Neuronal stem cell (in vitro differentiated cells): ENCODE measurements at regions not wholly inside any gene's neighbourhood (a gene's known extent, or its start where the extent isn't known, plus 50 kb on each side); places are given as distances from the start of the nearest gene placed in this dataset.
A peak's percentile ranks its signal among the peaks of the same experiment; 100 is the strongest.
"Not testable (repeated sequence)": the region's sequence is repeated elsewhere in the genome, so short reads cannot be mapped to it uniquely, and the experiment has no call there.

Source experiments
- DNase-seq: peaks from one replicate; pipeline ENCODE4 v3.0.0-alpha.2; 2013; ENCODE audit warnings: low spot score
- H2AFZ ChIP-seq: one replicate; pipeline ENCODE4 v1.6.1; 2013; ENCODE audit warnings: mild to moderate bottlenecking, low read length, inconsistent platforms
- H2AK5ac ChIP-seq: 2 replicates; pipeline ENCODE4 v1.6.1; 2013; ENCODE audit warnings: low read depth, mild to moderate bottlenecking, inconsistent platforms, low read length, moderate library complexity, mixed read lengths
- H2BK120ac ChIP-seq: 2 replicates; pipeline ENCODE4 v1.6.1; 2013; ENCODE audit warnings: low read depth, mild to moderate bottlenecking, inconsistent platforms, low read length, moderate library complexity, mixed read lengths
- H2BK12ac ChIP-seq: one replicate; pipeline ENCODE4 v1.6.1; 2013; ENCODE audit warnings: low read length, inconsistent platforms
- H2BK15ac ChIP-seq: 2 replicates; pipeline ENCODE4 v1.6.1; 2013; ENCODE audit warnings: mild to moderate bottlenecking, low read length, inconsistent platforms, mixed read lengths
- H2BK5ac ChIP-seq: one replicate; pipeline ENCODE4 v1.6.1; 2013; ENCODE audit warnings: inconsistent platforms, mild to moderate bottlenecking, low read length, moderate library complexity
- H3K14ac ChIP-seq: one replicate; pipeline ENCODE4 v1.6.1; 2013; ENCODE audit warnings: low read length, inconsistent platforms
- H3K18ac ChIP-seq: 2 replicates; pipeline ENCODE4 v1.6.1; 2013; ENCODE audit warnings: low read length, inconsistent platforms
- H3K23ac ChIP-seq: 2 replicates; pipeline ENCODE4 v1.6.1; 2013; ENCODE audit warnings: low read depth, mild to moderate bottlenecking, mixed read lengths, low read length, inconsistent platforms; ENCODE audit not compliant: poor library complexity
- H3K27ac ChIP-seq: replicated peaks from 3 replicates; pipeline ENCODE4 v1.5.1; 2013; ENCODE audit warnings: low read length, inconsistent platforms
- H3K27me3 ChIP-seq, 3 experiments: 2 replicates each; pipeline ENCODE4 v1.6.1; 2013; ENCODE audit warnings: low read length in 3 of 3, mild to moderate bottlenecking in 2 of 3, inconsistent platforms in 1 of 3, low read depth in 1 of 3, mixed read lengths in 1 of 3, moderate library complexity in 1 of 3; ENCODE audit not compliant: control insufficient read depth in 3 of 3, insufficient read depth in 3 of 3
- H3K36me3 ChIP-seq, 2 donors: replicated peaks in 1 of 2; 2 replicates each; pipeline ENCODE4 v1.6.1; 2013; ENCODE audit warnings: low read length in 2 of 2; ENCODE audit not compliant: control insufficient read depth in 2 of 2, insufficient read depth in 2 of 2
- H3K4ac ChIP-seq: 2 replicates; pipeline ENCODE4 v1.6.1; 2013; ENCODE audit warnings: inconsistent platforms, mild to moderate bottlenecking, low read length, moderate library complexity
- H3K4me1 ChIP-seq, 2 donors: 1 replicate in 1 of 2; 2 replicates in 1 of 2; pipeline ENCODE4 v1.6.1; 2013; ENCODE audit warnings: low read length in 2 of 2, low read depth in 1 of 2; ENCODE audit not compliant: control insufficient read depth in 2 of 2, insufficient read depth in 1 of 2
- H3K4me2 ChIP-seq: one replicate; pipeline ENCODE4 v1.6.1; 2013; ENCODE audit warnings: mild to moderate bottlenecking, low read length, inconsistent platforms; ENCODE audit not compliant: insufficient read depth, poor library complexity, severe bottlenecking
- H3K4me3 ChIP-seq, 2 donors: 2 replicates each; pipeline ENCODE4 v1.5.1; 2013; ENCODE audit warnings: low read length in 2 of 2, mild to moderate bottlenecking in 2 of 2, inconsistent platforms in 1 of 2, moderate library complexity in 1 of 2
- H3K79me1 ChIP-seq: one replicate; pipeline ENCODE4 v1.6.1; 2013; ENCODE audit warnings: low read depth, mild to moderate bottlenecking, inconsistent platforms, low read length, moderate library complexity
- H3K9ac ChIP-seq: one replicate; pipeline ENCODE4 v1.6.1; 2013; ENCODE audit warnings: mild to moderate bottlenecking, low read depth, low read length, inconsistent platforms; ENCODE audit not compliant: poor library complexity
- H3K9me3 ChIP-seq, 2 donors: replicated peaks in 1 of 2; 2 replicates each; pipeline versions ENCODE3 to v1.6.1; 2013; ENCODE audit warnings: low read length in 2 of 2, mild to moderate bottlenecking in 2 of 2, inconsistent platforms in 1 of 2, low read depth in 1 of 2, mixed read lengths in 1 of 2, moderate library complexity in 1 of 2; ENCODE audit not compliant: control insufficient read depth in 2 of 2, insufficient read depth in 1 of 2
- H4K8ac ChIP-seq: one replicate; pipeline ENCODE4 v1.6.1; 2013; ENCODE audit warnings: low read depth, mild to moderate bottlenecking, inconsistent platforms, low read length, moderate library complexity
- H4K91ac ChIP-seq: one replicate; pipeline ENCODE4 v1.6.1; 2013; ENCODE audit warnings: low read length, low read depth, mild to moderate bottlenecking, inconsistent platforms; ENCODE audit not compliant: poor library complexity
- WGBS, 2 donors: extraction: QIAGEN DNeasy Blood & Tissue Kit; methylation state at CpG; one replicate each; pipeline ENCODE4 v1.1.7; 2013; ENCODE audit warnings: missing lambda C conversion rate in 2 of 2, mixed read lengths in 1 of 2; ENCODE audit not compliant: insufficient read length in 2 of 2, insufficient replicate concordance in 1 of 2; ENCODE audit errors: extremely low coverage in 2 of 2; 5-methylcytosine and 5-hydroxymethylcytosine counted together

- Histone ChIP-seq H2AFZ (no peak overlapping the region), H3K4me1 (peaks cover 2 to 4% of the 10 kb centered on the region in 2 donors), H3K14ac (no peak overlapping the region), H3K27me3 (no peaks in the 10 kb centered on the region), H3K4me3 (no peak overlapping the region), H3K9me3 (peaks cover 4 to 16% of the 10 kb centered on the region in 2 donors), H3K27ac (no peak overlapping the region), H2AK5ac (no peak overlapping the region), H2BK15ac (no peak overlapping the region), H2BK12ac (no peak overlapping the region), H3K23ac (no peak overlapping the region), H3K18ac (no peak overlapping the region), H2BK120ac (no peak overlapping the region), H3K4ac (no peak overlapping the region), H2BK5ac (no peak overlapping the region), H3K4me2 (no peak overlapping the region), H4K8ac (no peak overlapping the region), H3K36me3 (no peaks in the 10 kb centered on the region), H3K9ac (no peak overlapping the region), H3K79me1 (no peaks in the 10 kb centered on the region), H4K91ac (no peak overlapping the region)
- no CpG with 5 or more reads among the region's 2 CpGs for WGBS, 2 donors
- DNase-seq = no peak
Observed at GRCh38 chr5:142399891-142400290, 75.1 kb upstream of the SPRY4 start.

- DNase-seq = no peak
- Histone ChIP-seq H2AK5ac (no peak overlapping the region), H3K4me3 (no peak overlapping the region), H3K9ac (no peak overlapping the region), H3K18ac (no peak overlapping the region), H4K91ac (no peak overlapping the region), H3K4me1 (peaks cover 0 to 2% of the 10 kb centered on the region in 2 donors), H3K9me3 (peaks cover 4 to 16% of the 10 kb centered on the region in 2 donors), H3K23ac (no peak overlapping the region), H2BK15ac (peak overlapping the region; percentile 49), H3K4ac (no peak overlapping the region), H2BK5ac (no peak overlapping the region), H2BK12ac (no peak overlapping the region), H3K14ac (no peak overlapping the region), H2AFZ (no peak overlapping the region), H2BK120ac (no peak overlapping the region), H3K79me1 (no peaks in the 10 kb centered on the region), H3K4me2 (no peak overlapping the region), H4K8ac (no peak overlapping the region), H3K27me3 (no peaks in the 10 kb centered on the region), H3K36me3 (no peaks in the 10 kb centered on the region), H3K27ac (no peak overlapping the region)
- WGBS, 2 donors = no CpG with 5 or more reads among the region's 3 CpGs
Observed at GRCh38 chr5:142398730-142399055, 73.9 kb upstream of the SPRY4 start.

DNA sequence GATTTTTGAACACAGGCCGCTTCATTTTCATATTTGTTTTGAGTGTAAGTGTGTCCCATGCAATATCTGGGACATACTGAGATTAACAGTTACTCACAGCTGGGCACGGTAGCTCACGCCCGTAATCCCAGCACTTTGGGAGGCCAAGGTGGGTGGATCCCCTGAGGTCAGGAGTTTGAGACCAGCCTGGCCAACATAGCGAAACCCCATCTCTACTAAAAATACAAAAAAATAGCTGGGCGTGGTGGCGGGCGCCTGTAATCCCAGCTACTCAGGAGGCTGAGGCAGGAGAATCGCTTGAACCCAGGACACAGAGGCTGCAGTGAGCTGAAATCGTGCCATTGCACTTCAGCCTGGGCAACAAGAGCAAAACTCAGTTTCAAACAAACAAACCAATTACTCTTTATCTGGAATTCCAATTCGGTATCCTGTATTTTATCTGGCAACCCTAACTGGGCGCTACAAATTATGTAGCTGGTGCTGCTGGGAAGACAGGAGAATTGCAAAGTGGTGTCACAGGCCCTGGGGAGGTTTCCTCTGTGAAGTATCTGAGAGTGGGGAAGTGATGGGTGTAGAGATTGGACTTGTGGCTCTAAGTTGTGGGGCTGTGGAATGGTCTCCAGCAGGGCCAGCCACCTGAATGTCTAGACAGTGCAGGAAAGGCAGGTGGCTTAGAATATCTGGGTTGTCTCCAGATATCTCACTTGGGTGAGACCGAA lies 73.3 kb upstream of the SPRY4 start:
- H3K27me3 ChIP-seq, H3K4me1 ChIP-seq, H4K91ac ChIP-seq, H2AK5ac ChIP-seq, H3K4me3 ChIP-seq, H3K36me3 ChIP-seq, H3K4me2 ChIP-seq, H3K18ac ChIP-seq, H2BK5ac ChIP-seq, H3K27ac ChIP-seq, H3K14ac ChIP-seq, H3K9ac ChIP-seq, H2BK120ac ChIP-seq, H3K79me1 ChIP-seq, H3K4ac ChIP-seq, H4K8ac ChIP-seq, DNase-seq, H2BK12ac ChIP-seq, H2AFZ ChIP-seq, H3K23ac ChIP-seq: not testable (repeated sequence)
- Histone ChIP-seq H3K9me3 (peaks cover 4 to 16% of the 10 kb centered on the region in 2 donors), H2BK15ac (peak overlapping the region; percentile 49)
- no CpG with 5 or more reads among the region's 13 CpGs for WGBS, 2 donors

DNA sequence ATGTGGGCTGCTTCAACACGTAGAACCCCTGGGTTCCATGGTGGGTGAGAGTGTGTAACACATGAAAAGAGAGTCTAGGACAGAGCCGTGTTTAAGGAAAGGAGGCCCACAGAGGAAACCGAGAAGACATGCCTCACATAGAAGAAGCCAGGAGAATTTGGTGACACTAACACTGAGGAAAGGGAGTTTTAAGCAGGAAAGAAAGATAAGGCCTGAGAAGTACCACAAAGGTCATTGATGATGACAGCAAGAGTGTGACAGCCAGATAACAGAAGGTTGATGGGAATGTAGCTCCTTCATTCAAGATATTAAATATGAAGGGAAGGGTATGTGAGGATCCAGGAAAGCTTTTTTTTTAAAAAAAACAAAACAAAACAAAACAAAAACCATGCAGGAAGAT lies 72.4 kb upstream of the SPRY4 start:
- no peak overlapping the region for H3K4me2 ChIP-seq
- no peak overlapping the region for H3K4me3 ChIP-seq
- no peak overlapping the region for H3K9ac ChIP-seq
- H3K14ac ChIP-seq = no peak overlapping the region
- no peaks in the 10 kb centered on the region for H3K27me3 ChIP-seq
- no peak overlapping the region for H2BK12ac ChIP-seq
- peaks cover 0 to 2% of the 10 kb centered on the region in 2 donors for H3K4me1 ChIP-seq
- H2BK5ac ChIP-seq = no peak overlapping the region
- H2AFZ ChIP-seq = no peak overlapping the region
- H3K9me3 ChIP-seq = peaks cover 4 to 16% of the 10 kb centered on the region in 2 donors
- H3K27ac ChIP-seq = no peak overlapping the region
- no peaks in the 10 kb centered on the region for H3K79me1 ChIP-seq
- no peak overlapping the region for H2AK5ac ChIP-seq
- no peak overlapping the region for H4K8ac ChIP-seq
- no peak overlapping the region for H2BK15ac ChIP-seq
- H3K18ac ChIP-seq = no peak overlapping the region
- H2BK120ac ChIP-seq = no peak overlapping the region
- no peak overlapping the region for H4K91ac ChIP-seq
- no peak overlapping the region for H3K4ac ChIP-seq
- no peak overlapping the region for H3K23ac ChIP-seq
- DNase-seq = no peak
- H3K36me3 ChIP-seq = no peaks in the 10 kb centered on the region
- WGBS, 2 donors = no CpG with 5 or more reads among the region's 3 CpGs
